IMR-90 (cell line): ENCODE measurements at regions not wholly inside any gene's neighbourhood (a gene's known extent, or its start where the extent isn't known, plus 50 kb on each side); places are given as distances from the start of the nearest gene placed in this dataset.

ENCODE experiments used
- ATAC-seq: fragments of 200-7000 bp; cut with Tn5 transposase; 2 replicates; pipeline ENCODE4 v1.9.1; 2020; ENCODE audit warnings: low read depth, mild to moderate bottlenecking, moderate library complexity
- BruUV-seq: library from RNA; stranded (reverse); fragments of 400-500 nt; replicated peaks from 2 replicates; lab custom pipeline; 2021; lab: Mats Ljungman, UMichigan
- CTCF ChIA-PET: fragments of 300-600 bp; formaldehyde crosslinking; extraction: SDS; loops from one replicate; lab custom pipeline; 2021; ENCODE audit warnings: antibody characterized with exemption; lab: Yijun Ruan, JAX
- POLR2A ChIA-PET: fragments of 300-600 bp; sonication (Branson Sonifier 250); formaldehyde crosslinking; loops from one replicate; lab custom pipeline; 2022; ENCODE audit warnings: antibody characterized with exemption; ENCODE audit not compliant: unreplicated experiment; lab: Charles Lee
- DNase-seq: peaks from one replicate; pipeline ENCODE4 v3.0.0; 2013
- H2AFZ ChIP-seq: replicated peaks from 2 replicates; pipeline ENCODE3; 2013; ENCODE audit warnings: low read length, mild to moderate bottlenecking; ENCODE audit not compliant: poor library complexity
- H2AK5ac ChIP-seq: 2 replicates; pipeline ENCODE4 v1.6.1; 2013; ENCODE audit warnings: low read depth, low read length, inconsistent platforms
- H2AK9ac ChIP-seq: replicated peaks from 2 replicates; pipeline ENCODE3; 2013; ENCODE audit warnings: mild to moderate bottlenecking, low read depth, low read length, moderate library complexity; ENCODE audit not compliant: poor library complexity
- H2BK120ac ChIP-seq: 2 replicates; pipeline ENCODE4 v1.6.1; 2013; ENCODE audit warnings: low read depth, low read length, inconsistent platforms
- H2BK15ac ChIP-seq: 3 replicates; pipeline ENCODE4 v1.6.1; 2013; ENCODE audit warnings: low read depth, low read length, inconsistent platforms
- H2BK20ac ChIP-seq: 2 replicates; pipeline ENCODE4 v1.6.1; 2013; ENCODE audit warnings: low read depth, mild to moderate bottlenecking, inconsistent platforms, low read length, moderate library complexity
- H2BK5ac ChIP-seq: 2 replicates; pipeline ENCODE4 v1.6.1; 2013; ENCODE audit warnings: mild to moderate bottlenecking, low read depth, low read length, inconsistent platforms; ENCODE audit not compliant: poor library complexity, severe bottlenecking
- H3K14ac ChIP-seq: replicated peaks from 2 replicates; pipeline ENCODE4 v1.6.1; 2013; ENCODE audit warnings: low read depth, low read length, inconsistent platforms
- H3K18ac ChIP-seq: 2 replicates; pipeline ENCODE4 v1.6.1; 2013; ENCODE audit warnings: low read depth, low read length, control low read depth
- H3K23ac ChIP-seq: 2 replicates; pipeline ENCODE4 v1.6.1; 2013; ENCODE audit warnings: low read depth, low read length, inconsistent platforms
- H3K27ac ChIP-seq: 2 replicates; pipeline ENCODE4 v1.5.1; 2013; ENCODE audit warnings: mild to moderate bottlenecking, control low read depth, low read length; ENCODE audit not compliant: insufficient read depth
- H3K27me3 ChIP-seq: 2 replicates; pipeline ENCODE4 v1.6.1; 2013; ENCODE audit warnings: low read length; ENCODE audit not compliant: control insufficient read depth, insufficient read depth
- H3K36me3 ChIP-seq: 2 replicates; pipeline ENCODE4 v1.6.1; 2013; ENCODE audit warnings: low read length, mixed read lengths; ENCODE audit not compliant: control insufficient read depth, insufficient read depth
- H3K4ac ChIP-seq: 2 replicates; pipeline ENCODE4 v1.6.1; 2013; ENCODE audit warnings: low read depth, low read length, inconsistent platforms
- H3K4me1 ChIP-seq: 2 replicates; pipeline ENCODE4 v1.6.1; 2013; ENCODE audit warnings: low read length, mixed read lengths; ENCODE audit not compliant: control insufficient read depth, insufficient read depth
- H3K4me2 ChIP-seq: 2 replicates; pipeline ENCODE4 v1.6.1; 2013; ENCODE audit warnings: low read depth, mild to moderate bottlenecking, control low read depth, low read length, moderate library complexity
- H3K4me3 ChIP-seq: 2 replicates; pipeline ENCODE4 v1.5.1; 2013; ENCODE audit warnings: low read depth, mild to moderate bottlenecking, control low read depth, low read length, moderate library complexity; ENCODE audit not compliant: insufficient read depth
- H3K56ac ChIP-seq: 2 replicates; pipeline ENCODE4 v1.6.1; 2013; ENCODE audit warnings: low read length, inconsistent platforms; ENCODE audit not compliant: insufficient read depth; ENCODE audit errors: extremely low read depth
- H3K79me1 ChIP-seq, 2 experiments: 2 replicates each; pipeline ENCODE4 v1.6.1; 2013; ENCODE audit warnings: low read length in 2 of 2, inconsistent platforms in 1 of 2, low read depth in 1 of 2
- H3K9ac ChIP-seq: 2 replicates; pipeline ENCODE4 v1.6.1; 2013; ENCODE audit warnings: low read depth, low read length, control low read depth
- H3K9me1 ChIP-seq: 2 replicates; pipeline ENCODE4 v1.6.1; 2013; ENCODE audit warnings: low read length, inconsistent platforms; ENCODE audit not compliant: insufficient read depth
- H3K9me3 ChIP-seq: 2 replicates; pipeline ENCODE4 v1.6.1; 2013; ENCODE audit warnings: low read length; ENCODE audit not compliant: control insufficient read depth, insufficient read depth
- H4K20me1 ChIP-seq: 2 replicates; pipeline ENCODE4 v1.6.1; 2013; ENCODE audit warnings: low read length, inconsistent platforms; ENCODE audit not compliant: insufficient read depth
- H4K5ac ChIP-seq: 2 replicates; pipeline ENCODE4 v1.6.1; 2013; ENCODE audit warnings: mild to moderate bottlenecking, low read depth, low read length, control low read depth
- H4K8ac ChIP-seq, 2 experiments: 2 replicates each; pipeline ENCODE4 v1.6.1; 2013; ENCODE audit warnings: low read depth in 2 of 2, low read length in 2 of 2, control low read depth in 1 of 2, inconsistent platforms in 1 of 2
- H4K91ac ChIP-seq: 2 replicates; pipeline ENCODE4 v1.6.1; 2013; ENCODE audit warnings: low read depth, low read length, inconsistent platforms; ENCODE audit not compliant: insufficient read depth
- ELK1 ChIP-seq: fragments of 150-350 bp; IDR thresholded peaks from 2 replicates; pipeline ENCODE4 v1.6.1; 2016; ENCODE audit warnings: low read depth, mild to moderate bottlenecking, low read length, moderate library complexity, borderline replicate concordance
- RAD21 ChIP-seq: IDR thresholded peaks from 2 replicates; pipeline ENCODE4 v1.6.1; 2012; ENCODE audit warnings: low read length, improper control_type of control experiment
- WGBS, 2 experiments: methylation state at CpG; one replicate each; pipeline versions ENCODE4 v1.1.5 to v1.1.7; 2013; ENCODE audit warnings: missing lambda C conversion rate in 2 of 2; ENCODE audit not compliant: insufficient read length in 1 of 2; ENCODE audit errors: extremely low coverage in 2 of 2; 5-methylcytosine and 5-hydroxymethylcytosine counted together
- dilution Hi-C: fragments of 300-500 bp; cut with HindIII; formaldehyde crosslinking; loops from one replicate; pipeline ENCODE4 v1.14.3; 2018; ENCODE audit warnings: low sequenced_read_pairs; ENCODE audit not compliant: unreplicated experiment
- in situ Hi-C: fragments of 300-500 bp; cut with MboI; formaldehyde crosslinking; loops from 3 replicates; pipeline ENCODE4 v1.14.3; 2019; ENCODE audit warnings: low sequenced_read_pairs, inconsistent platforms, mixed read lengths
- intact Hi-C: fragments of 100-400 bp; cut with micrococcal nuclease; formaldehyde crosslinking; loops from 2 replicates; pipeline ENCODE4 v1.10.0; 2022

GRCh38 chr5:61674378-61674777 lies 342.3 kb downstream of the ZSWIM6 start:
- Histone ChIP-seq H4K5ac (no peak overlapping the region), H2BK20ac (no peak overlapping the region), H3K4me1 (no peaks in the 10 kb centered on the region), H2BK5ac (no peak overlapping the region), H3K23ac (no peak overlapping the region), H2AK9ac (no peak overlapping the region), H3K4me2 (no peak overlapping the region), H3K18ac (no peak overlapping the region), H4K20me1 (no peaks in the 10 kb centered on the region), H2AFZ (no peak overlapping the region), H3K56ac (no peak overlapping the region), H3K14ac (no peak overlapping the region), H3K27ac (no peak overlapping the region), H2BK120ac (no peak overlapping the region), H3K27me3 (peaks cover 22% of the 10 kb centered on the region), H2AK5ac (no peak overlapping the region), H3K9me1 (no peaks in the 10 kb centered on the region), H3K9ac (no peak overlapping the region), H4K91ac (no peak overlapping the region), H3K9me3 (no peaks in the 10 kb centered on the region), H3K36me3 (no peaks in the 10 kb centered on the region), H4K8ac (no peak overlapping the region), H3K4ac (no peak overlapping the region), H3K79me1 (no peaks in the 10 kb centered on the region), H3K4me3 (no peak overlapping the region), H2BK15ac (no peak overlapping the region)
- no peak for DNase-seq
- ChIA-PET CTCF (no interaction called here), POLR2A (no interaction called here)
- no CpG with 5 or more reads among the region's 4 CpGs for WGBS, 2 experiments
- BruUV-seq: no TSS peak
- ATAC-seq: no peak
- TF ChIP-seq RAD21: no peak
- no peak for TF ChIP-seq ELK1
- dilution Hi-C loops: no loop called here
- in situ Hi-C loops: loop anchor here (25.0 kb wide), 1 partner anchor 712 kb away; no protein-coding TSS in a partner anchor
- intact Hi-C loops: no loop called here
